ENCODE measurements at regions not wholly inside any gene's neighbourhood (a gene's known extent, or its start where the extent isn't known, plus 50 kb on each side); places are given as distances from the start of the nearest gene placed in this dataset.
"Not testable (repeated sequence)": the region's sequence is repeated elsewhere in the genome, so short reads cannot be mapped to it uniquely, and the experiment has no call there.

- no peaks in the 10 kb centered on the region for H3K4me1 ChIP-seq (ENCODE audit: control insufficient read depth in 2 of 2, insufficient read depth in 2 of 2, low read length in 2 of 2)
- no peak for DNase-seq (ENCODE audit: low read depth in 6 of 9, low spot score in 9 of 9)
- H3K36me3 ChIP-seq (ENCODE audit: control insufficient read depth in 2 of 2, insufficient read depth in 2 of 2, low read length in 1 of 2) = no peaks in the 10 kb centered on the region
- H3K4me3 ChIP-seq (ENCODE audit: low read length in 2 of 2) = no peak overlapping the region
- no peak overlapping the region for H3K27ac ChIP-seq (ENCODE audit: low read depth in 1 of 2, low read length in 1 of 2)
- no peaks in the 10 kb centered on the region for H3K9me3 ChIP-seq (ENCODE audit: control insufficient read depth in 2 of 2, insufficient read depth in 1 of 2, low read length in 1 of 2)
- WGBS = 31% methylated on average over 3 of the region's 3 CpGs
- H3K27me3 ChIP-seq (ENCODE audit: control insufficient read depth in 2 of 2, insufficient read depth in 1 of 2, low read length in 1 of 2) = no peaks in the 10 kb centered on the region
These were observed 1040.2 kb downstream of the HACE1 start for GRCh38 chr6:103819509-103819908.

- Histone ChIP-seq H3K4me3 (ENCODE audit: low read length in 2 of 2) (no peak overlapping the region), H3K4me1 (ENCODE audit: control insufficient read depth in 2 of 2, insufficient read depth in 2 of 2, low read length in 2 of 2) (no peaks in the 10 kb centered on the region), H3K27ac (ENCODE audit: low read depth in 1 of 2, low read length in 1 of 2) (no peak overlapping the region), H3K36me3 (ENCODE audit: control insufficient read depth in 2 of 2, insufficient read depth in 2 of 2, low read length in 1 of 2) (no peaks in the 10 kb centered on the region), H3K27me3 (ENCODE audit: control insufficient read depth in 2 of 2, insufficient read depth in 1 of 2, low read length in 1 of 2) (no peaks in the 10 kb centered on the region), H3K9me3 (ENCODE audit: control insufficient read depth in 2 of 2, insufficient read depth in 1 of 2, low read length in 1 of 2) (no peaks in the 10 kb centered on the region)
- no peak for DNase-seq (ENCODE audit: low read depth in 6 of 9, low spot score in 9 of 9)
These were observed 1046.7 kb downstream of the HACE1 start for GRCh38 chr6:103812970-103813369.

GRCh38 chr6:103801901-103802479 lies 1057.7 kb downstream of the HACE1 start:
- not testable (repeated sequence) for H3K27me3 ChIP-seq (ENCODE audit: control insufficient read depth in 2 of 2, insufficient read depth in 1 of 2, low read length in 1 of 2); H3K9me3 ChIP-seq (ENCODE audit: control insufficient read depth in 2 of 2, insufficient read depth in 1 of 2, low read length in 1 of 2); DNase-seq (ENCODE audit: low read depth in 6 of 9, low spot score in 9 of 9); H3K4me1 ChIP-seq (ENCODE audit: control insufficient read depth in 2 of 2, insufficient read depth in 2 of 2, low read length in 2 of 2); H3K27ac ChIP-seq (ENCODE audit: low read depth in 1 of 2, low read length in 1 of 2); H3K4me3 ChIP-seq (ENCODE audit: low read length in 2 of 2); H3K36me3 ChIP-seq (ENCODE audit: control insufficient read depth in 2 of 2, insufficient read depth in 2 of 2, low read length in 1 of 2)
- WGBS = 92% methylated on average over 11 of the region's 11 CpGs

- no peaks in the 10 kb centered on the region for H3K27me3 ChIP-seq (ENCODE audit: control insufficient read depth in 2 of 2, insufficient read depth in 1 of 2, low read length in 1 of 2)
- no peak overlapping the region for H3K27ac ChIP-seq (ENCODE audit: low read depth in 1 of 2, low read length in 1 of 2)
- WGBS = 92% methylated on average over 5 of the region's 5 CpGs
- H3K9me3 ChIP-seq (ENCODE audit: control insufficient read depth in 2 of 2, insufficient read depth in 1 of 2, low read length in 1 of 2) = no peaks in the 10 kb centered on the region
- H3K36me3 ChIP-seq (ENCODE audit: control insufficient read depth in 2 of 2, insufficient read depth in 2 of 2, low read length in 1 of 2) = no peaks in the 10 kb centered on the region
- H3K4me1 ChIP-seq (ENCODE audit: control insufficient read depth in 2 of 2, insufficient read depth in 2 of 2, low read length in 2 of 2) = no peaks in the 10 kb centered on the region
- H3K4me3 ChIP-seq (ENCODE audit: low read length in 2 of 2) = no peak overlapping the region
- DNase-seq (ENCODE audit: low read depth in 6 of 9, low spot score in 9 of 9) = no peak
These were observed 1059.6 kb downstream of the HACE1 start for GRCh38 chr6:103799971-103800670.

GRCh38 chr6:103798166-103798565 lies 1061.6 kb downstream of the HACE1 start:
- Histone ChIP-seq H3K4me3 (ENCODE audit: low read length in 2 of 2) (no peak overlapping the region), H3K27me3 (ENCODE audit: control insufficient read depth in 2 of 2, insufficient read depth in 1 of 2, low read length in 1 of 2) (no peaks in the 10 kb centered on the region), H3K36me3 (ENCODE audit: control insufficient read depth in 2 of 2, insufficient read depth in 2 of 2, low read length in 1 of 2) (no peaks in the 10 kb centered on the region), H3K27ac (ENCODE audit: low read depth in 1 of 2, low read length in 1 of 2) (no peak overlapping the region), H3K4me1 (ENCODE audit: control insufficient read depth in 2 of 2, insufficient read depth in 2 of 2, low read length in 2 of 2) (no peaks in the 10 kb centered on the region), H3K9me3 (ENCODE audit: control insufficient read depth in 2 of 2, insufficient read depth in 1 of 2, low read length in 1 of 2) (no peaks in the 10 kb centered on the region)
- no peak for DNase-seq (ENCODE audit: low read depth in 6 of 9, low spot score in 9 of 9)
- WGBS = 86% methylated on average over 2 of the region's 2 CpGs

- H3K27me3 ChIP-seq (ENCODE audit: control insufficient read depth in 2 of 2, insufficient read depth in 1 of 2, low read length in 1 of 2) = no peaks in the 10 kb centered on the region
- H3K36me3 ChIP-seq (ENCODE audit: control insufficient read depth in 2 of 2, insufficient read depth in 2 of 2, low read length in 1 of 2) = no peaks in the 10 kb centered on the region
- no peak overlapping the region for H3K27ac ChIP-seq (ENCODE audit: low read depth in 1 of 2, low read length in 1 of 2)
- no peaks in the 10 kb centered on the region for H3K4me1 ChIP-seq (ENCODE audit: control insufficient read depth in 2 of 2, insufficient read depth in 2 of 2, low read length in 2 of 2)
- DNase-seq (ENCODE audit: low read depth in 6 of 9, low spot score in 9 of 9) = no peak
- no peaks in the 10 kb centered on the region for H3K9me3 ChIP-seq (ENCODE audit: control insufficient read depth in 2 of 2, insufficient read depth in 1 of 2, low read length in 1 of 2)
- H3K4me3 ChIP-seq (ENCODE audit: low read length in 2 of 2) = no peak overlapping the region
- WGBS = 57% methylated on average over 1 of the region's 1 CpG
These were observed 1062.0 kb downstream of the HACE1 start for GRCh38 chr6:103797738-103798137.

GRCh38 chr6:103791458-103791857 lies 1068.3 kb downstream of the HACE1 start:
- no peak for DNase-seq (ENCODE audit: low read depth in 6 of 9, low spot score in 9 of 9)
- 90% methylated on average over 2 of the region's 2 CpGs for WGBS
- H3K4me1 ChIP-seq (ENCODE audit: control insufficient read depth in 2 of 2, insufficient read depth in 2 of 2, low read length in 2 of 2) = no peaks in the 10 kb centered on the region
- no peak overlapping the region for H3K27ac ChIP-seq (ENCODE audit: low read depth in 1 of 2, low read length in 1 of 2)
- no peaks in the 10 kb centered on the region for H3K36me3 ChIP-seq (ENCODE audit: control insufficient read depth in 2 of 2, insufficient read depth in 2 of 2, low read length in 1 of 2)
- no peaks in the 10 kb centered on the region for H3K27me3 ChIP-seq (ENCODE audit: control insufficient read depth in 2 of 2, insufficient read depth in 1 of 2, low read length in 1 of 2)
- H3K9me3 ChIP-seq (ENCODE audit: control insufficient read depth in 2 of 2, insufficient read depth in 1 of 2, low read length in 1 of 2) = no peaks in the 10 kb centered on the region
- H3K4me3 ChIP-seq (ENCODE audit: low read length in 2 of 2) = no peak overlapping the region

GRCh38 chr6:103784117-103784516 lies 1075.6 kb downstream of the HACE1 start:
- no peak for DNase-seq (ENCODE audit: low read depth in 6 of 9, low spot score in 9 of 9)
- no peaks in the 10 kb centered on the region for H3K9me3 ChIP-seq (ENCODE audit: control insufficient read depth in 2 of 2, insufficient read depth in 1 of 2, low read length in 1 of 2)
- no peaks in the 10 kb centered on the region for H3K36me3 ChIP-seq (ENCODE audit: control insufficient read depth in 2 of 2, insufficient read depth in 2 of 2, low read length in 1 of 2)
- no peaks in the 10 kb centered on the region for H3K4me1 ChIP-seq (ENCODE audit: control insufficient read depth in 2 of 2, insufficient read depth in 2 of 2, low read length in 2 of 2)
- no peak overlapping the region for H3K4me3 ChIP-seq (ENCODE audit: low read length in 2 of 2)
- 59% methylated on average over 2 of the region's 2 CpGs for WGBS
- H3K27ac ChIP-seq (ENCODE audit: low read depth in 1 of 2, low read length in 1 of 2) = no peak overlapping the region
- no peaks in the 10 kb centered on the region for H3K27me3 ChIP-seq (ENCODE audit: control insufficient read depth in 2 of 2, insufficient read depth in 1 of 2, low read length in 1 of 2)

- Histone ChIP-seq H3K4me3 (ENCODE audit: low read length in 2 of 2) (no peak overlapping the region), H3K27ac (ENCODE audit: low read depth in 1 of 2, low read length in 1 of 2) (no peak overlapping the region), H3K9me3 (ENCODE audit: control insufficient read depth in 2 of 2, insufficient read depth in 1 of 2, low read length in 1 of 2) (no peaks in the 10 kb centered on the region), H3K4me1 (ENCODE audit: control insufficient read depth in 2 of 2, insufficient read depth in 2 of 2, low read length in 2 of 2) (no peaks in the 10 kb centered on the region), H3K36me3 (ENCODE audit: control insufficient read depth in 2 of 2, insufficient read depth in 2 of 2, low read length in 1 of 2) (no peaks in the 10 kb centered on the region), H3K27me3 (ENCODE audit: control insufficient read depth in 2 of 2, insufficient read depth in 1 of 2, low read length in 1 of 2) (no peaks in the 10 kb centered on the region)
- WGBS = 72% methylated on average over 4 of the region's 4 CpGs
- no peak for DNase-seq (ENCODE audit: low read depth in 6 of 9, low spot score in 9 of 9)
These were observed 1076.4 kb downstream of the HACE1 start for GRCh38 chr6:103783329-103783728.
